GM18520 (cell line): ENCODE measurements at regions not wholly inside any gene's neighbourhood (a gene's known extent, or its start where the extent isn't known, plus 50 kb on each side); places are given as distances from the start of the nearest gene placed in this dataset.

ENCODE experiments used
- ATAC-seq: cut with Tn5 transposase; IDR thresholded peaks from one replicate; pipeline ENCODE4 v1.9.1; 2021; ENCODE audit not compliant: unreplicated experiment

DNA sequence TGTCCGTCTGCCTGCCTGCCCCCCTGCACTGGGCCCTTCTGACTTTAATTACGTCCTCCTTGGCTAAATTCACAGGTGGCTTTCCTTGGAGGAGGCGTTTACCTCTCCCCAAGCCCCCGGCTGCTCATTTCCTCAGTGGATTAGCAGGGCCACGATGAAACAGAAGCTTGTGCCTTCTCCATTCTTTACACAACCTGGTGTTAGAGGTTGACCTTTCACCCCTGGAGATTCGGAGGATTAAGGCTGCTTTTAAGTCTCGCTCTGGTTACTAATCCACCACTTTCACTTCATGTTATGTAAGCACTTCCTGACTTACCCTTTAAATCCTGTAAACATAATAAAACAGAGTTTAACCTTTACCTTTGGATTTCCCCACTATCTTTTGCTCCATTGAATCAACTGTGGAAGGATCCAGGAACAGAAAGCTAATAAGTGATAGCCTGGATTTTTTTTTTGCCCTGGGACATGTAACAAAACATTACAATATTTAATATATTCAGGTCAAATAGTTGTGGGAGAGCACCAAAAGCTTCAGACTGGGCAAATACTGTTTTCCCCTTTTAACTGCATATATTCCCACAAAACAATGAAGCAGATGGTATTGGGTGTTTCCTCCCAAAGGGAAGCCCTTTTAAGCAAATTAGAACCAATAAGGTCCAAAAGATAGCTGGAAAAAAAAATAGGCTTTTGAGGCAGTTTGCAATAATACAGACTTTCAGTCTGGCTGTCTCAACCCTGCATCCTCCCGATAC is 370.2 kb downstream of the EN1 start:
- no peak for ATAC-seq

DNA sequence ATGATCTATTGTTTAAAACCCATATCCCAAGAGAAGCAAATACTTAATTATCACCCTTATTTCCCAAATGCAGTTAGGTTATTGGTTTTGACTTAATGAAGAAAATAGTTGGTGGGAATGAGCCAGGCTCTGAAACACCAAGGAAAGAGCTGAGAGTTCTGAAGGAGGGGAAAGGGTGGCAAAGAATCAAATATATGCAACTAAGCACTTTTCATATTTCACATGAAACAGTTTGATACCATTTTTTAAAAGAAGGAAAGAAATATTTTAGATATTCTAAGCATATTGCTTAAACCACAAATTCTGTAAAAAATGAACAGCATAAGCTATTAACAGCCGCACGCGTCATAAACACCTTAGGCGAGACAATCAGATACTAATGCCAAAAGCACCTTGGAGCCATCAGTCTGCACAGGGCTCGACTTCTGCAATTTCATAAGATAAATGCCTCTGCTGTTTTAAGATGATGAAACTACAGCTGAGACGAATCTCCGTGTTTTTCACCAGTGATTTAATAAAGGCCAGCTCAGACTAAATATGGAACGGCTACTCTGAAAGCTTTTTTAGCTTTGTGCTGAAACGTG is 371.7 kb downstream of the EN1 start:
- ATAC-seq, result no peak

GRCh38 chr2:118474541-118474920 is 372.9 kb downstream of the EN1 start:
- ATAC-seq, result no peak

DNA sequence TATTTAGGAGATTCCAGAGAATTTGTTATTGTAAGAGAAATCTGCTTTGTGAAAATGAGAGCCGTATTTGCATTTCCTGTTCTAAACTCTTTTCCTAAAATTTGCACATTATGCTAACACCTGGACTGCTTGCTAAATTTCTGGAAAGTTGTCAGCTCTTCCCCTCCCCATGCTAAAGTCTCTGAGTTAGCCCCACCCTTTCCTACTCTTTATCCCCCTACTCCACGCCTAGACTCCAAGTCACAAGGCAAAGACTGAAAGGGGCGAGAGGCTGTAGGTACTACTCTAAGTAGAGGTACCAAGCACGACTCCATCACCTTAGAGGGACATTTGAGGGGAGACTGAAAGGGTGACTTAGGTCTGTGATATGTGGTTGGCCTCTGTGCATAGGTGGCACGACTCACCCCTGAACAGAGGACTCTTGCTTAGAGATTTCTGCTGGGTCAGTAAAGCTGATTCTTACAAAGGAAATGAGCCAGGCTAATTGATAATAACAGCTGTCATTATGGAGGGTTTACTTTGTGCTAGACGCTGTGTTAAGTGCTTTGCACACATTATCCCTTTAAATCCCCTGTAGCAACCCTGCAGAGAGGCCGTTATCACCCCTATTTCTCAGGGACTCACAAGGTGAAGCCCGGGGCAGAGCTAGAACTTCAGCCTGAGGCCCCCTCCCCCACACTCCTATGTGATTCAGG is 373.5 kb downstream of the EN1 start:
- ATAC-seq, result no peak

DNA sequence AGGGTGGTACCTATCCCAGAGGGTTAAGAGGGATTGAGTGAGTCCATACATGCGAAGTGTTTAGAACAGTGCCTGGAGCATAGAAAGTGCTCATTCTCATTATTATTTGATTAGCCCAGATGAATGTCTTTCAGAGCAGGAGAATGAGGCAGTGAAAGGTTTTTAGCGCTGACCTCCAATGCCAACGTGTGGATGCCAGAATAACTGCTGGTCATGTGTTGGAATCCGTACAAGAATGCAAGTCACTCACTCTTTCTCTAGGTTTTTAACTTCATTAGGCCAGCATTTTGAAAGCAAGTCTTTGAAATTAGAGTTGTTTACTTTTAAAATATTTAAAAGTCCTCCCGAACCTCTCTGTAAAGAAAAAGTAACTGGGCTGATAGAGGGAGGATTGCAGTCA is 374.2 kb downstream of the EN1 start:
- ATAC-seq, result no peak

DNA sequence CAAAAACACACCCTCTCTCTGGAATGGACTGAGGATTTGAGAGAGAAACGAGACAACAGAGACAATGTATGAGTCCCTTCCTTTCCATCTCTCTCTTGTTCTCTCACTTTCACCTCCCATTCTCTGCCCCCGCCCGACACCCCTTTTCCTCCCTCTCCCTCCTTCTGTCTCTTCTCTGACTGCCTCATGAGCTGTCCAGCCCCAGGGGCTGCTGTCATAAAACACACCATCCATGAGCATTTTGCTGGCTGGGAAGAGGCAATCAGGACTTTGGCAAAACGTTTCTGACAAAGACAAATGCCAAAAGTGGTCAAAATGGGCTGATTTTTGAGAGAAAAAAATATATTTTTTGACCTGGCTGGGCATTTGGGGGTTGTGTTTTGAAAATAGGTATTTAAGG is 377.2 kb downstream of the EN1 start:
- no peak for ATAC-seq

DNA sequence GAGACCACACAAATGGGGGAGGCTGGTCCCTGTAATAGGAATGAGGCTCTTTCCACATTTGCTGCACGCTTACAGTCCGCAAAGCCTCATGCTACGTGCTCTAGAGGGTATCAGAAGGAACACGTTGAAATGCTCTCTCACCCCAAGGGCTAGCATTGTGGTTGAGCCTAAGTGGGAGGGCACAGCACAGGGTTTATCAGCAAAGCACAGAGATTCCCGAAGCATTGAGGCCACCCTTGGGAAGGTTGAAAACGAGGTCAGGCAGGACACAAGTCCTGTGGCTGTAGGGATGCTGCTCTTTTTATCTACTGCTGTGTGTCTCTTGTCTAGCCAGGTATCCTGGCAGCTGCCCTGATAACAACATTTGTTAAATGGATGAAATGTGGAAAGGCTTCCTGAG is 378.3 kb downstream of the EN1 start:
- ATAC-seq, result no peak

GRCh38 chr2:118464546-118465265 is 376.4 kb downstream of the INSIG2 start:
- no peak for ATAC-seq

- no peak for ATAC-seq
These were observed 375.8 kb downstream of the INSIG2 start for GRCh38 chr2:118464046-118464445.

DNA sequence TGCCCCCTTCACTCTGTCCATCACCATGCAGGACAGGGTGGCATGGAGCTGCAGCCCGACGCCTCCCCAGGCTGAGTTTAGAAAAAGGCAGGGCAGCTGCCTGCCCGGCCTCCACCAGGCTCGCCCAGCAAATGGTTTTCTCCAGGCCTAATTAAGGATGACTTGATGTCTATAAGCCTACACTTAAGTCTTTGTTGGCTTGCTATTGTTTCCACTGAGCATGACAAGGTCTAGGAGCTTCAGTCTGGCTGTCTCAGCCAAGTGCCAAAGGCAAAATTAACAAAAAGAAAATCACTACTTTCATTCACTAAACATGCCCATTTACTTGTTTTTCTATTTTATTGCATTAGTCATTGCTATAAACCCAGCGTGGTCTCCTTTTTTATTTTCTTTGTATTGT is 372.2 kb downstream of the INSIG2 start:
- ATAC-seq, result no peak

DNA sequence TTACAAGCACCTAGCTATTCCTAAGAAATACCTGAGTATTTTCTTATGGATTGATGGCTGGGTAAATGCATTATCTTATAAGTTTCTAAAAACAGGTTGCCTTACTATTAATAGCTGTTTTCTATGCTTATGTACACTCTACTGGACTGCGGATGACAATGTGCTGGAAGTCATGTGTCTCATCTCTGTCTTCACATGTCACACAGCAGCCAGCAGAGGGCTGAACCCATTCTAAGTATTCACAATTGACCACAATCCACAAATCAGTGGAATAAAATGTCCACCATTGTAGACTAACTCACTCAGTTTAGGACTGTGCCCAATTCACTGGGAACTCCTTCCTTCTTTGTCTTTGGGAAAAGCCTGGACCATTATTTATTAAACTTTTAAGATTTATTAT is 371.2 kb downstream of the INSIG2 start:
- no peak for ATAC-seq

- no peak for ATAC-seq
These were observed 369.7 kb downstream of the INSIG2 start for GRCh38 chr2:118457951-118458350.

GRCh38 chr2:118449401-118449800 is 361.1 kb downstream of the INSIG2 start:
- no peak for ATAC-seq

DNA sequence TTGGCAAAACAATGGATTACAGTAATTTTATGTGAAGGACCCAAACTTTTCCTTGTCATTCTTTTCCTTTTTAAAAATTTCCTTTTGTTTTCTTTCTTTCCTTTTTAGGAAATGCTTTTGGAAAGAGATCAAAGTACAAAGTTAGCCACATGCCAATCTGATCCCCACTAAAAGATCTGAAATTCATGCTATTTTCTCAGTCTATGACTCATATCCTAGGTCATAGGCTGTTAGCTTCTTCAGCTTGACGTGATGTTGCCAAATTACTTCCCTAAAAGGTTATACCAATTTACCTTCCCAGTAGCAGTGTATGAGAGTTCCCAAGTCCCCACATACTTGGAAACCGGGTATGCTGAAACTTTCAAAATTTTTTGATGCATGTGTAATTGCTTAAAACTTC is 355.3 kb downstream of the INSIG2 start:
- no peak for ATAC-seq

GRCh38 chr2:118442996-118443553 is 354.8 kb downstream of the INSIG2 start:
- no peak for ATAC-seq

GRCh38 chr2:118442046-118442445 is 353.8 kb downstream of the INSIG2 start:
- no peak for ATAC-seq

DNA sequence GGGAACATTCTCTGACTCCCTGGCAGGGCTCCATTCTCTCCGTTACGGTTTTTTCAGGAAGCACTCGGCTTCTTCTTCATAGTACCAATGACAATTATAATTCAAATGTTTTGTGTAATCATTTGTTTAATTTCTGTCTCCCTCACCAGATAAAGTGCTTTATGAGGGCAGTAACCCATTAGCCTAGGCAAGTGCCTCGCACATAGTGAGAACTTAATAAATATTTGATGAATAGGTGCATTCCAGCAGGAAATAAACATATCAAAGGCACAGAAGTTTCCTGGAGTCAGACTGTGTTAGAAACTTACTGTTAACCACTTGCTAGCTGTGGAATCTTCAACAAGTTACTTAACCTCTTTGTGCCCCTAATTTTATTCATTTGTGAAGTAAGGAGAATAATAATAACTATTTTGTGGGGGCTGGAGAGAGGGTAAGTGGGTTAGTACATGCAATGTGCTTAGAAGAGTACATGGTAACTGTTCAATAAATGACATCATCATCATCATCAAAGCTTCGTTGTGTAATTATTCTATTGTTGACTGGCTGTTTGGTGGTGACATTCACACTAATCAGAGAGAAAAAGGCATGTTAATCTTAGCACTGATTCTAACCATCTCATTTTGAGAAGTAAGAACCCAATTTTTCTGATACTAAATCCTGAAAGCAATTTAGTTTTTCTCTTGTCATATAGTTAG is 352.3 kb downstream of the INSIG2 start:
- no peak for ATAC-seq

DNA sequence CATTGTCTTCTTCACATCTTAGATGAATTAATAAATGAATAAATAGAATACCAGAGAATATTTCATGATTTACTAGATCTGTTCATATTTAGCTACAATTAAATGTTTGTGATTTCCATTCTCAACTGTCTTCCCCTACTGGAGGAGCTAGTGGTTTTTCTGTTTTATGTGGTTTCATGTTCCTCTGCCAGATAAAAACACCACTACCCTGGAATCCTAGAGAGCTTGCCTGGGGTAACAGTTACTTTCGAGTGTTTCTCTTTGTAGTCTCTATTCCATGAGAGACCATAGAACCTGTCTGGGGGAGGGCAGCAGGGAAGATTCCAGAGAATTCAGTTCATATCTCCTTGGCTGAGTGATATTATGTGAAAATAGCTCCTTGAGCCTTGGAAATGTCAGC is 349.2 kb downstream of the INSIG2 start:
- ATAC-seq, result no peak

GRCh38 chr2:118431997-118432396 is 343.7 kb downstream of the INSIG2 start:
- no peak for ATAC-seq

- no peak for ATAC-seq
These were observed 343.3 kb downstream of the INSIG2 start for GRCh38 chr2:118431586-118431985.

DNA sequence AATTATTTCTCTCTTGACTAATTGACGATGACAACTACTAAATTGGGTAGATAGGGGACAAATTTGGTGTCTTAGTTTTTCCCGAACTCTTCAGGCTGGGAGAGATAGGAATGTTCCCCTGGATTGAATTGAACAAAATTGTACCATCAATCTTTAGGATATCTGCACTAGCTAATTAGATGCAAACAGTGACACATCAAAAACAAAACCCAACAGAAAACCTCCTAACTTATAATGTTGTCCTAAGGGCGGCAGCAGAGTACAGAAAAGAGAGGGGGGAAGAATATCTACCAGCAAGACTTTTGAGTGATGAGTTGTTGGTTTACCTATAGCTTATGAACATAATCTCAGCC is 342.9 kb downstream of the INSIG2 start:
- ATAC-seq, result no peak
